ENCODE measurements at regions not wholly inside any gene's neighbourhood (a gene's known extent, or its start where the extent isn't known, plus 50 kb on each side); places are given as distances from the start of the nearest gene placed in this dataset.

- TF ChIP-seq EZH2 (IDR thresholded peaks at IDR 0.05; ENCODE audit: low read length, missing control alignments) = no peak
- no peak for TF ChIP-seq CTCF (conservative IDR thresholded peaks at IDR 0.05 in 1 of 2, IDR thresholded peaks at IDR 0.05 in 1 of 2; ENCODE audit: low read depth in 1 of 2, low read length in 2 of 2)
- Histone ChIP-seq H3K79me2 (ENCODE audit: control insufficient read depth, insufficient read depth, low read length) (no peaks in the 10 kb centered on the region), H3K9me3 (ENCODE audit: control insufficient read depth, insufficient read depth, low read depth, low read length) (no peaks in the 10 kb centered on the region), H3K27ac (ENCODE audit: insufficient read depth, low read length) (no peak overlapping the region), H3K4me2 (ENCODE audit: extremely low read depth, insufficient read depth, low read length) (no peak overlapping the region), H3K27me3 (ENCODE audit: control insufficient read depth, insufficient read depth, low read length) (no peaks in the 10 kb centered on the region), H3K36me3 (ENCODE audit: control insufficient read depth, insufficient read depth, low read length) (no peaks in the 10 kb centered on the region), H2AFZ (ENCODE audit: low read length) (no peak overlapping the region), H3K4me1 (ENCODE audit: control insufficient read depth, extremely low read depth, insufficient read depth, low read length) (no peaks in the 10 kb centered on the region), H3K4me3 (replicated peaks in 1 of 4; ENCODE audit: control extremely low read depth in 1 of 4, insufficient read depth in 1 of 4, low read depth in 3 of 4, low read length in 4 of 4) (no peak overlapping the region), H4K20me1 (ENCODE audit: control insufficient read depth, extremely low read depth, insufficient read depth, low read length) (no peaks in the 10 kb centered on the region), H3K9ac (ENCODE audit: insufficient read depth, low read length) (no peak overlapping the region)
- DNase-seq (ENCODE audit: low read depth in 2 of 2) = no peak
Observed at GRCh38 chr13:21909331-21909730, 238.5 kb downstream of the FGF9 start.

GRCh38 chr13:21910546-21910945 lies 239.7 kb downstream of the FGF9 start:
- Histone ChIP-seq H3K9me3 (ENCODE audit: control insufficient read depth, insufficient read depth, low read depth, low read length) (no peaks in the 10 kb centered on the region), H2AFZ (ENCODE audit: low read length) (no peak overlapping the region), H3K9ac (ENCODE audit: insufficient read depth, low read length) (no peak overlapping the region), H3K27ac (ENCODE audit: insufficient read depth, low read length) (no peak overlapping the region), H4K20me1 (ENCODE audit: control insufficient read depth, extremely low read depth, insufficient read depth, low read length) (no peaks in the 10 kb centered on the region), H3K4me1 (ENCODE audit: control insufficient read depth, extremely low read depth, insufficient read depth, low read length) (no peaks in the 10 kb centered on the region), H3K27me3 (ENCODE audit: control insufficient read depth, insufficient read depth, low read length) (no peaks in the 10 kb centered on the region), H3K36me3 (ENCODE audit: control insufficient read depth, insufficient read depth, low read length) (no peaks in the 10 kb centered on the region), H3K4me2 (ENCODE audit: extremely low read depth, insufficient read depth, low read length) (no peak overlapping the region), H3K4me3 (replicated peaks in 1 of 4; ENCODE audit: control extremely low read depth in 1 of 4, insufficient read depth in 1 of 4, low read depth in 3 of 4, low read length in 4 of 4) (no peak overlapping the region), H3K79me2 (ENCODE audit: control insufficient read depth, insufficient read depth, low read length) (no peaks in the 10 kb centered on the region)
- no peak for TF ChIP-seq CTCF (conservative IDR thresholded peaks at IDR 0.05 in 1 of 2, IDR thresholded peaks at IDR 0.05 in 1 of 2; ENCODE audit: low read depth in 1 of 2, low read length in 2 of 2)
- no peak for TF ChIP-seq EZH2 (IDR thresholded peaks at IDR 0.05; ENCODE audit: low read length, missing control alignments)
- DNase-seq (ENCODE audit: low read depth in 2 of 2) = no peak

GRCh38 chr13:21911646-21912298 lies 240.9 kb downstream of the FGF9 start:
- H3K36me3 ChIP-seq (ENCODE audit: control insufficient read depth, insufficient read depth, low read length) = no peaks in the 10 kb centered on the region
- no peak overlapping the region for H3K9ac ChIP-seq (ENCODE audit: insufficient read depth, low read length)
- H2AFZ ChIP-seq (ENCODE audit: low read length) = no peak overlapping the region
- DNase-seq (ENCODE audit: low read depth in 2 of 2) = no peak
- H3K79me2 ChIP-seq (ENCODE audit: control insufficient read depth, insufficient read depth, low read length) = no peaks in the 10 kb centered on the region
- H3K9me3 ChIP-seq (ENCODE audit: control insufficient read depth, insufficient read depth, low read depth, low read length) = no peaks in the 10 kb centered on the region
- H4K20me1 ChIP-seq (ENCODE audit: control insufficient read depth, extremely low read depth, insufficient read depth, low read length) = no peaks in the 10 kb centered on the region
- H3K4me2 ChIP-seq (ENCODE audit: extremely low read depth, insufficient read depth, low read length) = no peak overlapping the region
- TF ChIP-seq CTCF (conservative IDR thresholded peaks at IDR 0.05 in 1 of 2, IDR thresholded peaks at IDR 0.05 in 1 of 2; ENCODE audit: low read depth in 1 of 2, low read length in 2 of 2) (no peak), EZH2 (IDR thresholded peaks at IDR 0.05; ENCODE audit: low read length, missing control alignments) (no peak)
- no peak overlapping the region for H3K4me3 ChIP-seq (replicated peaks in 1 of 4; ENCODE audit: control extremely low read depth in 1 of 4, insufficient read depth in 1 of 4, low read depth in 3 of 4, low read length in 4 of 4)
- no peaks in the 10 kb centered on the region for H3K27me3 ChIP-seq (ENCODE audit: control insufficient read depth, insufficient read depth, low read length)
- H3K4me1 ChIP-seq (ENCODE audit: control insufficient read depth, extremely low read depth, insufficient read depth, low read length) = no peaks in the 10 kb centered on the region
- no peak overlapping the region for H3K27ac ChIP-seq (ENCODE audit: insufficient read depth, low read length)
